B cell (primary cell): ENCODE measurements at regions not wholly inside any gene's neighbourhood (a gene's known extent, or its start where the extent isn't known, plus 50 kb on each side); places are given as distances from the start of the nearest gene placed in this dataset.

ENCODE experiments used
- EZH2 ChIP-seq: IDR thresholded peaks from 2 replicates; pipeline ENCODE4 v1.6.1; 2012; ENCODE audit warnings: borderline replicate concordance, low read depth, mild to moderate bottlenecking, moderate library complexity, low read length; ENCODE audit not compliant: insufficient read depth, poor library complexity, severe bottlenecking
- TF ChIP-seq, protein P1 (sequence below): fragments of 200-600 bp; IDR thresholded peaks from one replicate; pipeline ENCODE4 v1.8.0; 2022; ENCODE audit warnings: antibody characterized with exemption, mild to moderate bottlenecking

DNA sequence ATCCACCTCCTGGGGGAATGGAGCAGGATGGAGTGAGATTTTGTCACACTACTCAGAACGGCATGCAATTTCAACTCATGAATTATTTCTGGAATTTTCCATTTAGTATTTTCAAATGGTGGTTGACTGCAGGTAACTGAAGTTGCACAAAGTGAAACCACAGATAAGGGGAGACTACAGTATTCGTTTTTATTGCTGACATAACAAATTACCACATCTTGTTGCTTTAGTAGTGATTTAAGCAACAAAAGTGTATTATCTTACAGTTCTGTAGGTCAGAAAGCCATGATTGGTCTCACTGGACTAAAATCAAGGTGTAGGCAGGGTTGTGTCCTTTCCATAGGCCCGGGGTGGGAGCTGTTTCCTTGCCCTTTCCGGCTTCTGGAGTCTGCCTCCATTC lies 133.4 kb upstream of the B3GAT2 start:
- TF ChIP-seq, protein P1, sequence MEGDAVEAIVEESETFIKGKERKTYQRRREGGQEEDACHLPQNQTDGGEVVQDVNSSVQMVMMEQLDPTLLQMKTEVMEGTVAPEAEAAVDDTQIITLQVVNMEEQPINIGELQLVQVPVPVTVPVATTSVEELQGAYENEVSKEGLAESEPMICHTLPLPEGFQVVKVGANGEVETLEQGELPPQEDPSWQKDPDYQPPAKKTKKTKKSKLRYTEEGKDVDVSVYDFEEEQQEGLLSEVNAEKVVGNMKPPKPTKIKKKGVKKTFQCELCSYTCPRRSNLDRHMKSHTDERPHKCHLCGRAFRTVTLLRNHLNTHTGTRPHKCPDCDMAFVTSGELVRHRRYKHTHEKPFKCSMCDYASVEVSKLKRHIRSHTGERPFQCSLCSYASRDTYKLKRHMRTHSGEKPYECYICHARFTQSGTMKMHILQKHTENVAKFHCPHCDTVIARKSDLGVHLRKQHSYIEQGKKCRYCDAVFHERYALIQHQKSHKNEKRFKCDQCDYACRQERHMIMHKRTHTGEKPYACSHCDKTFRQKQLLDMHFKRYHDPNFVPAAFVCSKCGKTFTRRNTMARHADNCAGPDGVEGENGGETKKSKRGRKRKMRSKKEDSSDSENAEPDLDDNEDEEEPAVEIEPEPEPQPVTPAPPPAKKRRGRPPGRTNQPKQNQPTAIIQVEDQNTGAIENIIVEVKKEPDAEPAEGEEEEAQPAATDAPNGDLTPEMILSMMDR = no peak
- TF ChIP-seq EZH2 = no peak
